SU-DHL-6 (cell line): ENCODE measurements at regions not wholly inside any gene's neighbourhood (a gene's known extent, or its start where the extent isn't known, plus 50 kb on each side); places are given as distances from the start of the nearest gene placed in this dataset.
"Not testable (repeated sequence)": the region's sequence is repeated elsewhere in the genome, so short reads cannot be mapped to it uniquely, and the experiment has no call there.

Experiments used
- H2AFZ ChIP-seq: fragments of 200-600 bp; sonication (generic); 2 replicates; pipeline ENCODE4 v1.6.1; 2014; ENCODE audit warnings: low read depth, mild to moderate bottlenecking, moderate library complexity, mixed read lengths, antibody characterized with exemption, low read length; ENCODE audit not compliant: severe bottlenecking
- H3F3A ChIP-seq: fragments of 200-600 bp; shearing (Covaris generic); 2 replicates; pipeline ENCODE4 v1.6.0; 2016; ENCODE audit warnings: antibody characterized with exemption, mild to moderate bottlenecking; ENCODE audit not compliant: insufficient read depth
- H3K27ac ChIP-seq: fragments of 200-600 bp; sonication (generic); 2 replicates; pipeline ENCODE4 v1.5.1; 2016; ENCODE audit warnings: low read depth, mild to moderate bottlenecking, low read length, moderate library complexity, mixed read lengths
- H3K27me3 ChIP-seq: fragments of 200-600 bp; sonication (generic), shearing (Covaris generic); 2 replicates; pipeline ENCODE4 v1.6.0; 2014; ENCODE audit warnings: mild to moderate bottlenecking, low read length
- H3K36me3 ChIP-seq: fragments of 200-600 bp; sonication (generic); 2 replicates; pipeline ENCODE4 v1.6.1; 2014; ENCODE audit warnings: mild to moderate bottlenecking, low read length, mixed read lengths
- H3K4me2 ChIP-seq: fragments of 300-600, 200-600 bp; shearing (Covaris generic), sonication (generic); 2 replicates; pipeline ENCODE4 v1.6.0; 2014; ENCODE audit warnings: low read length, low read depth, mild to moderate bottlenecking; ENCODE audit not compliant: poor library complexity, severe bottlenecking
- H3K4me3 ChIP-seq: fragments of 200-600 bp; sonication (generic); 2 replicates; pipeline ENCODE4 v1.5.1; 2014; ENCODE audit warnings: antibody characterized with exemption, low read length, mild to moderate bottlenecking, mixed read lengths; ENCODE audit not compliant: insufficient read depth, poor library complexity, severe bottlenecking
- H3K79me2 ChIP-seq: fragments of 200-600 bp; sonication (generic); 2 replicates; pipeline ENCODE4 v1.6.1; 2014; ENCODE audit warnings: mild to moderate bottlenecking, low read length, moderate library complexity; ENCODE audit not compliant: insufficient read depth
- H3K9ac ChIP-seq: fragments of 200-600 bp; sonication (generic); 2 replicates; pipeline ENCODE4 v1.7.0; 2014; ENCODE audit warnings: mild to moderate bottlenecking, low read length
- H3K9me2 ChIP-seq: fragments of 200-600 bp; sonication (generic); replicated peaks from 2 replicates; pipeline ENCODE4 v1.6.1; 2014; ENCODE audit warnings: low read length; ENCODE audit not compliant: insufficient read depth
- H3K9me3 ChIP-seq: fragments of 200-600 bp; sonication (generic); 2 replicates; pipeline ENCODE4 v1.6.1; 2014; ENCODE audit warnings: low read length, mixed read lengths; ENCODE audit not compliant: insufficient read depth
- H4K20me1 ChIP-seq: fragments of 200-600 bp; sonication (generic); 2 replicates; pipeline ENCODE4 v1.6.1; 2014; ENCODE audit warnings: low read depth, mild to moderate bottlenecking, antibody characterized with exemption, low read length, moderate library complexity, mixed read lengths
- CTCF ChIP-seq: fragments of 200-600 bp; sonication (generic); IDR thresholded peaks from one replicate; pipeline ENCODE4 v1.5.1; 2017; ENCODE audit warnings: antibody characterized with exemption, mild to moderate bottlenecking, low read length, moderate library complexity; ENCODE audit not compliant: insufficient read depth, poor library complexity, severe bottlenecking
- EZH2phosphoT487 ChIP-seq: fragments of 200-600 bp; sonication (generic), shearing (Covaris generic); conservative IDR thresholded peaks from 2 replicates; pipeline ENCODE4 v1.6.1; 2018; ENCODE audit warnings: mild to moderate bottlenecking, antibody characterized with exemption, low read length, moderate library complexity, mixed read lengths

GRCh38 chr6:115859577-115859976, 201.1 kb downstream of the FRK start:
- H3K4me2 ChIP-seq, H3K36me3 ChIP-seq, H3K27ac ChIP-seq, H3K9me2 ChIP-seq, H3K9me3 ChIP-seq, H3K27me3 ChIP-seq, H4K20me1 ChIP-seq, H2AFZ ChIP-seq, H3K79me2 ChIP-seq, H3F3A ChIP-seq, H3K9ac ChIP-seq, H3K4me3 ChIP-seq: not testable (repeated sequence)

GRCh38 chr6:115854866-115855665, 205.6 kb downstream of the FRK start:
- Histone ChIP-seq H4K20me1 (no peaks in the 10 kb centered on the region), H3K36me3 (no peaks in the 10 kb centered on the region), H3K27ac (no peak overlapping the region), H3K4me2 (no peak overlapping the region), H3K27me3 (no peaks in the 10 kb centered on the region), H3K9ac (no peak overlapping the region), H3K79me2 (no peaks in the 10 kb centered on the region), H2AFZ (no peak overlapping the region), H3K9me3 (no peaks in the 10 kb centered on the region), H3K9me2 (no peaks in the 10 kb centered on the region), H3F3A (no peaks in the 10 kb centered on the region), H3K4me3 (no peak overlapping the region)
- TF ChIP-seq CTCF (no peak), EZH2phosphoT487 (no peak)

- no peaks in the 10 kb centered on the region for H3K27me3 ChIP-seq
- H3K27ac ChIP-seq = no peak overlapping the region
- H3K9me3 ChIP-seq = no peaks in the 10 kb centered on the region
- H3K9ac ChIP-seq = no peak overlapping the region
- TF ChIP-seq CTCF = no peak
- no peak for TF ChIP-seq EZH2phosphoT487
- H2AFZ ChIP-seq = no peak overlapping the region
- H3K4me2 ChIP-seq = no peak overlapping the region
- H3F3A ChIP-seq = no peaks in the 10 kb centered on the region
- H3K79me2 ChIP-seq = no peaks in the 10 kb centered on the region
- H3K4me3 ChIP-seq = no peak overlapping the region
- H3K36me3 ChIP-seq = no peaks in the 10 kb centered on the region
- no peaks in the 10 kb centered on the region for H3K9me2 ChIP-seq
- H4K20me1 ChIP-seq = no peaks in the 10 kb centered on the region
Observed at GRCh38 chr6:115847671-115848070, 213.0 kb downstream of the FRK start.

DNA sequence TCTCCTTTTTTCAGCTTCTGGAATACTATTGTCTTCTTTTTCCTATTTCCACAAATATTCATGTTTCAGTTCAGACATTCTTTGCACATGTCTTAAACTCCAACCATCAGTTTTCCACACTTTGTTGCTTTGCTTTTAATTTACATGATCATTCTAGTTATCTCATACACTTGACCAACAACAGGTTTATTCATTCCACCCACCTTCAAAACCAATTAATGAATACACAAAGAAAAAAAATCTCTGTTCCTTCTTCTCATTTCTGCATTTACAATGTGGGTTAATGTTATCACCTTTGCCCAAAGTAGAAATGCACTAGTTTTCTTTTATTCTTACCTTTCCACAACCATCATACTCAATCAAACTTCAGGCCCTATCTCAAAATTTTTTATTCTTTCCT, 216.7 kb downstream of the FRK start:
- no peaks in the 10 kb centered on the region for H3K79me2 ChIP-seq
- no peaks in the 10 kb centered on the region for H3K9me2 ChIP-seq
- no peaks in the 10 kb centered on the region for H4K20me1 ChIP-seq
- TF ChIP-seq CTCF (no peak), EZH2phosphoT487 (no peak)
- no peak overlapping the region for H3K27ac ChIP-seq
- no peak overlapping the region for H3K4me2 ChIP-seq
- no peak overlapping the region for H2AFZ ChIP-seq
- H3K4me3 ChIP-seq = no peak overlapping the region
- no peaks in the 10 kb centered on the region for H3K9me3 ChIP-seq
- no peak overlapping the region for H3K9ac ChIP-seq
- H3K27me3 ChIP-seq = no peaks in the 10 kb centered on the region
- no peaks in the 10 kb centered on the region for H3K36me3 ChIP-seq
- H3F3A ChIP-seq = no peaks in the 10 kb centered on the region
